ENCODE measurements at regions not wholly inside any gene's neighbourhood (a gene's known extent, or its start where the extent isn't known, plus 50 kb on each side); places are given as distances from the start of the nearest gene placed in this dataset.

DNA sequence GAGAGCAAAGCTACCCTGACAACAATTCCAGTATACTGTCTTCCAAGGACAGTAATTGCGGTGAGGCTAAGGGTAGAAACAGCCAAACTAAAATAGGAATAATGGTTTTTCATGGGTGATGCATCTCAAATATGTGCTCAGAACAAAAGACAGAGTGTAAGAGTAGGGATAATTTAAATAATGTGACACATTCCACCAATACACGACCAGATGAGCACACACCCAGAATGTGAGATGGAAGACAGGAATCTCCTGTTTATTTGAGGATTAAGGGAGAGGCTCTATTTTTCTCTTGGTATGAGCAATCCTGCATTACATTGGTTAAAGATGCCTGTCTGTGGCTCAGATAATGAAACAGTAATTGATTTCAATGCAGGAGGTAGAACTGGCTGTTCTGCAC lies 292.9 kb upstream of the ZFP64 start:
- TF ChIP-seq, protein P1, sequence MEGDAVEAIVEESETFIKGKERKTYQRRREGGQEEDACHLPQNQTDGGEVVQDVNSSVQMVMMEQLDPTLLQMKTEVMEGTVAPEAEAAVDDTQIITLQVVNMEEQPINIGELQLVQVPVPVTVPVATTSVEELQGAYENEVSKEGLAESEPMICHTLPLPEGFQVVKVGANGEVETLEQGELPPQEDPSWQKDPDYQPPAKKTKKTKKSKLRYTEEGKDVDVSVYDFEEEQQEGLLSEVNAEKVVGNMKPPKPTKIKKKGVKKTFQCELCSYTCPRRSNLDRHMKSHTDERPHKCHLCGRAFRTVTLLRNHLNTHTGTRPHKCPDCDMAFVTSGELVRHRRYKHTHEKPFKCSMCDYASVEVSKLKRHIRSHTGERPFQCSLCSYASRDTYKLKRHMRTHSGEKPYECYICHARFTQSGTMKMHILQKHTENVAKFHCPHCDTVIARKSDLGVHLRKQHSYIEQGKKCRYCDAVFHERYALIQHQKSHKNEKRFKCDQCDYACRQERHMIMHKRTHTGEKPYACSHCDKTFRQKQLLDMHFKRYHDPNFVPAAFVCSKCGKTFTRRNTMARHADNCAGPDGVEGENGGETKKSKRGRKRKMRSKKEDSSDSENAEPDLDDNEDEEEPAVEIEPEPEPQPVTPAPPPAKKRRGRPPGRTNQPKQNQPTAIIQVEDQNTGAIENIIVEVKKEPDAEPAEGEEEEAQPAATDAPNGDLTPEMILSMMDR (conservative IDR thresholded peaks at IDR 0.05; ENCODE audit: low read depth, low read length) = no peak
- H3K4me3 ChIP-seq (ENCODE audit: low read length) = no peak overlapping the region
- no peak for DNase-seq (ENCODE audit: low read depth)

DNA sequence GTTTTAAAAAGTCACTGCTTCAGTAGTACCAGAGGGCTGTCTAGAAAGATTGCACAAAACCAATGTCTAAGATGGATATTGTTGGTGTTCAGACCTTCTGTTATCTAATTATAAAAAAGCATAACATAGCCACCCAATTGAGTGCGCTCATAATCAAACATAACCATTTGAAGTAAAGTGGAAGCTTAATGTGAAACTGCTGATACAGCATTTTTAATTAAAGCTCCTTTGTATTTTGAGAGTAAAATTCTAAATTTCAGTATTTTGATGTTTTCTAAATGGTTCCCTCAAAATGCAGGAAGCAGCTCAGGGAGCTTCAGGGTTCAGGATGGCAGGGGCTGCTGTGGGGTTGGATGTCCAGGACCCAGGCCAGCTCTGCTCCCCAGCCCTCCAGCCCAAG lies 291.8 kb upstream of the ZFP64 start:
- no peak overlapping the region for H3K4me3 ChIP-seq (ENCODE audit: low read length)
- no peak for DNase-seq (ENCODE audit: low read depth)
- TF ChIP-seq, protein P1 (conservative IDR thresholded peaks at IDR 0.05; ENCODE audit: low read depth, low read length) = no peak

DNA sequence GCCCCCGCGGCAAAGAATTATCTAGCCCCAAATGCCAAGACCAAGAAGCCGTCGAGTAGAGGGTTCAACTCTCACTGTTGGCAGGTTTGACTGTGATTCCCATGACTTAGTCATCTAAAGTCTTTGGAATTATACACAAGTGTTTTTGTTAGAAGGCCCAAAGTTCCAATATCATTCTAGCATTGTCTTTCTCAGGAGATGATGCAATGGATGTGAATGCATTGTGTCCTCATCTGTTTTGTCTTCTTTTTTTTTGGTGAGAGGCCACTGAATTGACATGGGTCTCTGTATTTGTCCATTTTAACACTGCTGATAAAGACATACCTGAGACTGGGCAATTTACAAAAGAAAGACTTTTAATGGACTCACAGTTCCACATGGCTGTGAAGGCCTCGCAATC lies 290.5 kb upstream of the ZFP64 start:
- TF ChIP-seq, protein P1 (conservative IDR thresholded peaks at IDR 0.05; ENCODE audit: low read depth, low read length) = no peak
- no peak overlapping the region for H3K4me3 ChIP-seq (ENCODE audit: low read length)
- no peak for DNase-seq (ENCODE audit: low read depth)

DNA sequence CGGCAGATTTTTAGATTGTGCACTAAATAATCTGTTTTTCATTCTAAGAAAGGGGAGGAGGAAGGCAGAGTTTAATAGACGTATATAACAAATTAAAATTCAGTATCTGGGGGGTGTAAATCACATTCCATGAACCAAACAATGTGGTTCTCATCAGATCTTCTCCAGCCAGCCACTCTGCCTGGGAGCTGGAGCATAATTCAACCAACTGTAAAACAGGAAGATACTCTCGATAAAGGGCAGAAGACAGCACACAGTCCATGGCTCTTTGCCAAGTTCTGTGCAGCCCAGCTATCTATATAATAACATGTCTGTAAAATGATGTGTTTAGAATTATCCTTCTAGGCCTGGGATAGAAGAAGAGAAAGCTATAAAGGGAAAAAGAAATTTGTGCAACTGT lies 289.9 kb upstream of the ZFP64 start:
- TF ChIP-seq, protein P1 (conservative IDR thresholded peaks at IDR 0.05; ENCODE audit: low read depth, low read length) = no peak
- no peak for DNase-seq (ENCODE audit: low read depth)
- no peak overlapping the region for H3K4me3 ChIP-seq (ENCODE audit: low read length)

DNA sequence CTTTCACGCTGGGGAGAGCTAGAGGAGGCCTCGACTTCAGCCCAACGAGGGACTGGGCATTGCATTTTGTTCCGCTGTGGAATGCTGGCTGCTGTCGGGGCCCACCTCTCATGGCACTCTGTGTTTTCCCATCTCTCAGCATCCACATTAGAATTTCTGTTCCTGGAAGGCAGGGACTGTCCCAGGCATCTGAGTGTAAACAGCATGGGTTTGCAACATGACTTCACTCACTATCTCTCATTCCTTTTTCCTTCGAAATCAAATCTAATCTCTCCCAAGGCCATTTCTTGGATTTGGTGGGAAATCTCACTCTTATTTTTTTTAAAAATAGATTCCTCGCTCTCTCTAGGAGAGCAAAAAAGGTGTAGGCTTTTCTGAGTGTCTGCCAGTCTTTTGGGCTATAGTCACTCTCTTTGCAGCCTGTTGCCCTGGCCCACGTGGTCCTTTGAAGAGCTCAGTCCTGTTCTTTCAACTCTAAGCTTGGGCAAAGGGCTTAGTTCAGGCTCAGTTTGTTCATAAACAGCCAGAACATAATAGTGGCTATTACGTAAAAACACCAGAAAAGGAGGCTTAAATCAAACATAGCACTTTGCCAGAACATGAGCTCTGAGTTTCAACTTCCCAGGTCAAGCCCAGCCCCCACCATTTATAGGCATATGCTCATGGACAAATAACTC lies 284.6 kb upstream of the ZFP64 start:
- H3K4me3 ChIP-seq (ENCODE audit: low read length) = no peak overlapping the region
- DNase-seq (ENCODE audit: low read depth) = no peak
- TF ChIP-seq, protein P1 (conservative IDR thresholded peaks at IDR 0.05; ENCODE audit: low read depth, low read length) = no peak

DNA sequence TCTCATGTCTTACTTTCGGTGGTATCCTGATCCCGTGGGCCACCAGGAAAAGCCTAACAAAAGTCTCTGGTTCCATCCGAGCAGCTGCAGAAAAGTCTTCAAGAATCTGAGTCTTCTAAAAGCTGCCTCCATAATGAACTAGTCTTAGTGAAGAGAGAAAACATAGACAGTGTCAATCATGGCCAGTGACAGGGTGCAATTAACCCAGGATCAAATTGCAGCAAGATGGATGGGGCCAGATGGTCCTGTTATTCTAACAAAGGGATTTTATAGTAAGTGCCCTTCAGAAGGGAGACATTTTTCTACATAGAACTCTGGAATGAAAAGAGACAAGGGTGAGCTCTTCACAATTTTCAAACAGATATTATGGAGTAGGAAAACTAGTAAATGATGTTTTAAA lies 281.6 kb upstream of the ZFP64 start:
- no peak overlapping the region for H3K4me3 ChIP-seq (ENCODE audit: low read length)
- TF ChIP-seq, protein P1 (conservative IDR thresholded peaks at IDR 0.05; ENCODE audit: low read depth, low read length) = no peak
- no peak for DNase-seq (ENCODE audit: low read depth)

DNA sequence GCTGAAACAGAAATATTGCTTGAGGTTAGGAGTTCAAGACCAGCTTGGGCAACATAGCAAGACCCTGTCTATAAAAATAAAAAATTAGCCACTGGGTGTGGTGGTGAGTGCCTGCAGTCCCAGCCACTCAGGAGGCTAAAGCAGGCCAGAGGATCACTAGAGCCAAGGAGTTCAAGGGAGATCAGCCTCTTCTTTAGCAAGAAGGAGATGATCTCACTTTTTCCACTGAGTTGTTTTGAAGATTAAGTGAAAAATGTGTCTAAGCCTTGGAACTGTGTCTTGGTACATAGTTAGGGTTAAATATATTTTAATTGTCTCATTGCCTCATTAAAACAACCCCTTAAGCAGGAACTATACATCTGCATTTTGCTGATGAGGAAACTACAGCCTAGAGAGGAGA lies 279.0 kb upstream of the ZFP64 start:
- no peak overlapping the region for H3K4me3 ChIP-seq (ENCODE audit: low read length)
- no peak for DNase-seq (ENCODE audit: low read depth)
- TF ChIP-seq, protein P1 (conservative IDR thresholded peaks at IDR 0.05; ENCODE audit: low read depth, low read length) = no peak
